ENCODE measurements at regions not wholly inside any gene's neighbourhood (a gene's known extent, or its start where the extent isn't known, plus 50 kb on each side); places are given as distances from the start of the nearest gene placed in this dataset.

GRCh38 chr21:32958288-32959002, 67.3 kb upstream of the OLIG2 start:
- H3K4me1 ChIP-seq (ENCODE audit: control insufficient read depth in 4 of 4, insufficient read depth in 4 of 4, low read length in 3 of 4): no peaks in the 10 kb centered on the region
- no peak for DNase-seq (ENCODE audit: low spot score)
- TF ChIP-seq FOXA1 (IDR thresholded peaks at IDR 0.05) (no peak), CTCF (IDR thresholded peaks at IDR 0.05; ENCODE audit: low read depth, low read length, missing input control) (no peak)
- H3K9me3 ChIP-seq (ENCODE audit: control insufficient read depth in 4 of 4, low read length in 3 of 4): no peaks in the 10 kb centered on the region
- no peaks in the 10 kb centered on the region for H3K36me3 ChIP-seq (ENCODE audit: control insufficient read depth in 4 of 4, insufficient read depth in 3 of 4, low read depth in 1 of 4, low read length in 3 of 4)
- no peak overlapping the region for H3K9ac ChIP-seq (ENCODE audit: low read depth in 1 of 2, low read length in 2 of 2)
- no peak overlapping the region for H3K4me3 ChIP-seq (ENCODE audit: low read depth in 1 of 3, low read length in 3 of 3)
- no peak overlapping the region for H3K27ac ChIP-seq (ENCODE audit: low read depth in 1 of 2, low read length in 2 of 2)
- peaks cover 0 to 14% (median 3%) of the 10 kb centered on the region in 4 donors for H3K27me3 ChIP-seq (ENCODE audit: control insufficient read depth in 4 of 4, insufficient read depth in 4 of 4, low read length in 3 of 4)
- WGBS: 72% methylated on average over 6 of the region's 6 CpGs

- Histone ChIP-seq H3K36me3 (ENCODE audit: control insufficient read depth in 4 of 4, insufficient read depth in 3 of 4, low read depth in 1 of 4, low read length in 3 of 4) (no peaks in the 10 kb centered on the region), H3K27ac (ENCODE audit: low read depth in 1 of 2, low read length in 2 of 2) (no peak overlapping the region), H3K9me3 (ENCODE audit: control insufficient read depth in 4 of 4, low read length in 3 of 4) (no peaks in the 10 kb centered on the region), H3K4me1 (ENCODE audit: control insufficient read depth in 4 of 4, insufficient read depth in 4 of 4, low read length in 3 of 4) (no peaks in the 10 kb centered on the region), H3K9ac (ENCODE audit: low read depth in 1 of 2, low read length in 2 of 2) (no peak overlapping the region), H3K4me3 (ENCODE audit: low read depth in 1 of 3, low read length in 3 of 3) (no peak overlapping the region), H3K27me3 (ENCODE audit: control insufficient read depth in 4 of 4, insufficient read depth in 4 of 4, low read length in 3 of 4) (peaks cover 0 to 6% (median 0%) of the 10 kb centered on the region in 4 donors)
- DNase-seq (ENCODE audit: low spot score): no peak
- TF ChIP-seq RAD21 (IDR thresholded peaks at IDR 0.05): no peak
- TF ChIP-seq YY1 (IDR thresholded peaks at IDR 0.05): no peak
- TF ChIP-seq RXRA (IDR thresholded peaks at IDR 0.05): no peak
- TF ChIP-seq TAF1 (conservative IDR thresholded peaks at IDR 0.05): no peak
- TF ChIP-seq REST (IDR thresholded peaks at IDR 0.05): no peak
- no peak for TF ChIP-seq FOXA2 (IDR thresholded peaks at IDR 0.05)
- no peak for TF ChIP-seq FOXA1 (IDR thresholded peaks at IDR 0.05)
- no peak for TF ChIP-seq HNF4G (IDR thresholded peaks at IDR 0.05)
- TF ChIP-seq ZBTB33 (IDR thresholded peaks at IDR 0.05): no peak
- TF ChIP-seq GABPA (IDR thresholded peaks at IDR 0.05 in 1 of 2, conservative IDR thresholded peaks at IDR 0.05 in 1 of 2): no peak
- no peak for TF ChIP-seq NR2F2 (IDR thresholded peaks at IDR 0.05)
- no peak for TF ChIP-seq EGR1 (IDR thresholded peaks at IDR 0.05; ENCODE audit: low read depth in 2 of 2)
- no peak for TF ChIP-seq HNF4A (conservative IDR thresholded peaks at IDR 0.05)
- TF ChIP-seq ATF3 (IDR thresholded peaks at IDR 0.05): no peak
- no peak for TF ChIP-seq JUND (IDR thresholded peaks at IDR 0.05)
- TF ChIP-seq SP1 (IDR thresholded peaks at IDR 0.05): no peak
- TF ChIP-seq CTCF (IDR thresholded peaks at IDR 0.05; ENCODE audit: low read depth, low read length, missing input control): no peak
- no peak for TF ChIP-seq MAX (IDR thresholded peaks at IDR 0.05)
- WGBS: 52% methylated on average over 4 of the region's 4 CpGs
Observed at GRCh38 chr21:32962268-32962667, 63.5 kb upstream of the OLIG2 start.
